Lower leg skin (tissue), 4 donors: ENCODE measurements at regions not wholly inside any gene's neighbourhood (a gene's known extent, or its start where the extent isn't known, plus 50 kb on each side); places are given as distances from the start of the nearest gene placed in this dataset.

ENCODE experiments used
- DNase-seq, 2 donors: peaks; one replicate each; pipeline ENCODE4 v3.0.0-alpha.2; 2019; ENCODE audit warnings: low spot score in 2 of 2
- H3K4me3 ChIP-seq: fragments of 200-600 bp; sonication (generic); 2 replicates; pipeline ENCODE4 v1.5.1; 2017; ENCODE audit warnings: mild to moderate bottlenecking, low read depth; ENCODE audit not compliant: poor library complexity, severe bottlenecking
- POLR2A ChIP-seq, 2 donors: fragments of 450-650 bp; IDR thresholded peaks; one replicate each; pipeline ENCODE4 v1.6.1; 2016 to 2017; ENCODE audit warnings: antibody characterized with exemption in 2 of 2, mild to moderate bottlenecking in 1 of 2, moderate library complexity in 1 of 2
- WGBS, 2 donors: methylation state at CpG; one replicate each; pipeline ENCODE4 v1.1.5; 2018; 5-methylcytosine and 5-hydroxymethylcytosine counted together
- intact Hi-C: fragments of 100-400 bp; cut with DNase I; formaldehyde crosslinking; loops from one replicate; pipeline ENCODE4 v1.15.0; 2023; ENCODE audit warnings: low total_unique reads
- TF ChIP-seq, protein P1 (sequence below), 3 donors: fragments of 450-650 bp; IDR thresholded peaks; one replicate each; pipeline ENCODE4 v1.5.1; 2016; ENCODE audit warnings: antibody characterized with exemption in 3 of 3, mild to moderate bottlenecking in 3 of 3, moderate library complexity in 2 of 3

DNA sequence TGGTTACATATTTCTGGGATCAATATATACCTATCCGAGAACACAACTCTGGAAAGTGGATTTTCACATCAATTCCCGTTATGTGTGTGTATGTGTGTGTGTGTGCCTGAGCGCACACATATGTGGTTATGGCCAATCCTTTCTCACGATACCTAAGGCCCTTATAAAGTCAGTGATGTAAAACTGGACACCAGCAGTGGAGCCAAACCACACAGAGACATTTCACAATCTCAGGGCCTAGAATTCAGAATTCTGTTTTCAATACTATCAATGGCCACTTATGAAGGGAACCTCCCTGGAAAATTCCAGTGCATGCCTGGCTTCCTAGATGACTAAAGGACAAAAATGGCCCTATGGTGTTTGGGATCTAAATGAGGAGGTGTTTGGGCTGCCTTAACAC lies 187.3 kb upstream of the UBL3 start:
- TF ChIP-seq, protein P1, sequence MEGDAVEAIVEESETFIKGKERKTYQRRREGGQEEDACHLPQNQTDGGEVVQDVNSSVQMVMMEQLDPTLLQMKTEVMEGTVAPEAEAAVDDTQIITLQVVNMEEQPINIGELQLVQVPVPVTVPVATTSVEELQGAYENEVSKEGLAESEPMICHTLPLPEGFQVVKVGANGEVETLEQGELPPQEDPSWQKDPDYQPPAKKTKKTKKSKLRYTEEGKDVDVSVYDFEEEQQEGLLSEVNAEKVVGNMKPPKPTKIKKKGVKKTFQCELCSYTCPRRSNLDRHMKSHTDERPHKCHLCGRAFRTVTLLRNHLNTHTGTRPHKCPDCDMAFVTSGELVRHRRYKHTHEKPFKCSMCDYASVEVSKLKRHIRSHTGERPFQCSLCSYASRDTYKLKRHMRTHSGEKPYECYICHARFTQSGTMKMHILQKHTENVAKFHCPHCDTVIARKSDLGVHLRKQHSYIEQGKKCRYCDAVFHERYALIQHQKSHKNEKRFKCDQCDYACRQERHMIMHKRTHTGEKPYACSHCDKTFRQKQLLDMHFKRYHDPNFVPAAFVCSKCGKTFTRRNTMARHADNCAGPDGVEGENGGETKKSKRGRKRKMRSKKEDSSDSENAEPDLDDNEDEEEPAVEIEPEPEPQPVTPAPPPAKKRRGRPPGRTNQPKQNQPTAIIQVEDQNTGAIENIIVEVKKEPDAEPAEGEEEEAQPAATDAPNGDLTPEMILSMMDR (IDR thresholded peaks at IDR 0.05), result no peak
- TF ChIP-seq POLR2A (IDR thresholded peaks at IDR 0.05), result no peak
- no peak overlapping the region for H3K4me3 ChIP-seq
- 81 to 83% methylated on average over 4 of the region's 4 CpGs for WGBS, 2 donors
- intact Hi-C loops, result no loop called here
- DNase-seq, result no peak

DNA sequence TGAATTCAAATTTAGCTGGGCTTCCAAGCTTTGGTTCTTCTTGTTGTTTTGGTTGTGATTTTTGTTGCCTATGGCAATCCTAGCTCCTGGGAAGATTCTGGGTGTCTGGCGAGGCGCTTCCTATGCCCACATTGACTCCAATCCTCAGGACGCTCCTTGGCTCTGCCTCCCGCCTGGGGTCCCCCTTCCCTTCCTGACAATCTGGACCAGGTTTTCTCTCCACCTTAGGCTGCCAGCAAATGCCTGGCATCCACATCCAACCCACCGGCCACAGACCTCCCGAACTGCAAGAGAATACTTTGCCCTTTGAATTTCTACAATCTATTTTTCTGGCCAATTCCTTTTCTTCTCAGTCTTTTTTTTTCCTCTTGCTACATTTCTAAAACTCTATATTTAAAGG lies 186.9 kb upstream of the UBL3 start:
- no peak for DNase-seq
- no peak overlapping the region for H3K4me3 ChIP-seq
- TF ChIP-seq, protein P1 (IDR thresholded peaks at IDR 0.05), result no peak
- no peak for TF ChIP-seq POLR2A (IDR thresholded peaks at IDR 0.05)
- intact Hi-C loops, result no loop called here
- 47 to 54% methylated on average over 6 of the region's 6 CpGs for WGBS, 2 donors

DNA sequence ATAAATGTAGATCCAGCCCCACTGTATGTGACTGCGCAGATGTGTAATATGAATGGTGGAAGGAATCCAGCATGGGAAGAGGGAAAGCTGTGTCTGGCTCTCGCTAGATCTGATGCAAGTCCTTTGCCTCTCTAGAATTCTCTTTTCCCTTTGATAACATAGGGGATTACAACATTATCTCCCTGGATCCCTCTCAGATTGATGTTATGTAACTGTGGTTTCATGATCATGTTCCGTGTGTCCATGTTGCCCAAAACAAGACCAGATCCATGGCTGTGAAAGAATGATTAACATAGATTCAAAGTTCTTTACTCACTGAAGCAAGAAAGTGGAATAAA lies 184.0 kb upstream of the UBL3 start:
- no peak for DNase-seq
- no peak overlapping the region for H3K4me3 ChIP-seq
- no peak for TF ChIP-seq POLR2A (IDR thresholded peaks at IDR 0.05)
- TF ChIP-seq, protein P1 (IDR thresholded peaks at IDR 0.05), result no peak
- 60 to 68% methylated on average over 3 of the region's 3 CpGs for WGBS, 2 donors
- intact Hi-C loops, result no loop called here

DNA sequence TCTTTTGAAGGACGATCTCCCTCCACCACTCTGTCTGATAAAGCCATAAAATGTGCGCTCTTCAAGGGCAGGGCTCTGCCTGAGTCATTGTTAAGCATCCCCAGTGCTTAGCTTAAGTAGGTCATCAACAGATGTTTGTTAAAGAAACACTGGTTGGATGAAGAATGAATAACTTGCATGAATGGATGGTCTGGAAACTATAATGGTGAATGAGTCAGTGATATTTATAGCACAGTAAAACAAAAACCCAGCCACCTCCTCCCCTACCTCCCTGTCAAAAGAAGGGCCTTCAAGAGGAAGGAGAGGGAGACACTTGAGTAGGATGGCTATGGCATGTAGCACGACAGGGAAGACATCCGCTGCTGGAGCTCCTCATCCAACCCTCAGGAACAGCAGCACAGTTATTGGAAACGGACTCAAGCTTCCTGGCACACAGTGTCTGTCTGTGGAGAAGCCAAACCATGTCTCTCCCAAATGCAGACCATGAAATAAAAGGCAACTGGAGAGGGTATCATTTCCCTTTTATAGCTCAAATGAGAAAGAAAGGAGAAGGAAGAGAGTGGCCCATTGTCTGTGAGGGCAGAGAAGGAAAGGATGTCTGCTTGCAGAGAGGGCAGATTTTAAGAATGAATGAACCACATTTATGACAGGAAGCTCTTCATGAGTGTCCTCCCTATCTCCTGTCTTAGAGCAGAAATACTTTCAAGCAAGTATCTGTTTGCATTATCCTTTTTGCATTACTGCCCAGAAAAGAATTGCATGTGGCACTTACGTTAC lies 183.5 kb upstream of the UBL3 start:
- no peak overlapping the region for H3K4me3 ChIP-seq
- 48 to 51% methylated on average over 6 of the region's 6 CpGs for WGBS, 2 donors
- no peak for DNase-seq
- TF ChIP-seq, protein P1 (IDR thresholded peaks at IDR 0.05), result no peak
- no peak for TF ChIP-seq POLR2A (IDR thresholded peaks at IDR 0.05)
- intact Hi-C loops, result no loop called here

DNA sequence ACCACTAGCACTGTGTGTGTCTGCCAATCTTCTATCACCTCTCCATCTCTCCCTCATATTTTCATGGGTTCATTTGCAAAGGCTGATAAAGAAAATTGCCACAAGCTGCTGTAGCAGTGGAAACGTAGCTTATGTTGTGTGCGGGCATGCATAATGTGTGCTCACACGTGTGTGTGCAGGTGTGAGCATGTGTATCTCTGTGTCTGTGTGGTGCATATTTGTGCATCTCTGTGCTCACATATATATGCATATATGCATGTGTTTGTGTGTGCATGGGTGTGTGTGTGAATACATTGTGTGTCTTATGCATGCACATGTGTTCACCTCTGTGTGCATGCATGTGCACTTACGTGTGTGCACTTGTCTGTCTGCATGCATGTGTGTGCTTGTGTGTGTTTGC lies 181.8 kb upstream of the UBL3 start:
- H3K4me3 ChIP-seq, result no peak overlapping the region
- TF ChIP-seq, protein P1 (IDR thresholded peaks at IDR 0.05), result no peak
- no peak for TF ChIP-seq POLR2A (IDR thresholded peaks at IDR 0.05)
- no peak for DNase-seq
- intact Hi-C loops, result no loop called here
- 48 to 76% methylated on average over 4 of the region's 4 CpGs for WGBS, 2 donors

DNA sequence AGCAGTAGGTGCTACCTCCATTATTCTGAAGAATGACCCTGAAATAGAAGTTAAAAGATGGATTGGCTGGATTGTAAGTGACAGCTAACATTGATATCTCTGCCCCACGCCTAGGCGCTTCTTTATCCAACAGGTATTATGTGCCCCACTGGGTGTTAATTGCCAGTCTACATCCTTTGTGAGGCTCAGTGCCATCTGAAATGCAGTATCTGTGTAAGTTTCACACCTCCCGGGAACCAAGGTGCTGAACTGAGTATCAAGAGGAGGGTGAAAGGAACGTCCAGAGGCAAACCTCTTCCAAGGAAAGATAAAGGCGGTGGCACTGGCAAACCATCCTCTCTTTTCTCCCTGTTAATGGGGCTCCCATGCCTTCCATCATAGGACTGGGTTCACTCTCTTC lies 181.1 kb upstream of the UBL3 start:
- intact Hi-C loops, result no loop called here
- H3K4me3 ChIP-seq, result no peak overlapping the region
- 85 to 90% methylated on average over 5 of the region's 5 CpGs for WGBS, 2 donors
- no peak for DNase-seq
- no peak for TF ChIP-seq POLR2A (IDR thresholded peaks at IDR 0.05)
- TF ChIP-seq, protein P1 (IDR thresholded peaks at IDR 0.05), result no peak
